GM23338 (cell line): ENCODE measurements at regions not wholly inside any gene's neighbourhood (a gene's known extent, or its start where the extent isn't known, plus 50 kb on each side); places are given as distances from the start of the nearest gene placed in this dataset.

Experiments
- ATAC-seq: fragments of 200-7000 bp; cut with Tn5 transposase; 3 replicates; pipeline ENCODE4 v1.9.1; 2020
- DNase-seq: peaks from one replicate; pipeline ENCODE4 v3.0.0-alpha.2; 2015; ENCODE audit warnings: low spot score
- H2AFZ ChIP-seq: fragments of 200-600 bp; sonication (generic); 2 replicates; pipeline ENCODE4 v1.8.0; 2016; ENCODE audit warnings: antibody characterized with exemption, mild to moderate bottlenecking, moderate library complexity
- H3F3A ChIP-seq: fragments of 200-600 bp; sonication (generic); replicated peaks from 2 replicates; pipeline ENCODE4 v1.8.0; 2017; ENCODE audit warnings: antibody characterized with exemption, mixed run types, low read depth
- H3K27ac ChIP-seq: fragments of 200-600 bp; sonication (generic); 2 replicates; pipeline ENCODE4 v1.6.1; 2016; ENCODE audit warnings: low read depth
- H3K27me3 ChIP-seq: fragments of 200-600 bp; sonication (generic); 2 replicates; pipeline ENCODE4 v1.8.0; 2016; ENCODE audit warnings: mild to moderate bottlenecking, mixed run types, moderate library complexity; ENCODE audit not compliant: insufficient read depth
- H3K36me3 ChIP-seq: fragments of 200-600 bp; sonication (generic); 2 replicates; pipeline ENCODE4 v1.8.0; 2016; ENCODE audit warnings: mild to moderate bottlenecking; ENCODE audit not compliant: insufficient read depth
- H3K4me1 ChIP-seq: fragments of 200-600 bp; sonication (generic); 2 replicates; pipeline ENCODE4 v1.8.0; 2016; ENCODE audit warnings: mild to moderate bottlenecking, moderate library complexity; ENCODE audit not compliant: insufficient read depth
- H3K4me2 ChIP-seq: fragments of 200-600 bp; sonication (generic); 2 replicates; pipeline ENCODE4 v1.7.1; 2017; ENCODE audit warnings: mixed run types
- H3K4me3 ChIP-seq: fragments of 200-600 bp; sonication (generic); 2 replicates; pipeline ENCODE4 v1.6.1; 2016; ENCODE audit warnings: mixed run types
- H3K79me2 ChIP-seq: fragments of 200-600 bp; sonication (generic); replicated peaks from 2 replicates; pipeline ENCODE4 v1.8.0; 2017; ENCODE audit warnings: mild to moderate bottlenecking; ENCODE audit not compliant: insufficient read depth
- H3K9me2 ChIP-seq: fragments of 200-600 bp; sonication (generic); 2 replicates; pipeline ENCODE4 v1.8.0; 2017; ENCODE audit not compliant: insufficient read depth
- H4K20me1 ChIP-seq: fragments of 200-600 bp; sonication (generic); replicated peaks from 2 replicates; pipeline ENCODE4 v1.8.0; 2017; ENCODE audit warnings: mild to moderate bottlenecking; ENCODE audit not compliant: insufficient read depth
- H3K27ac Mint-ChIP-seq: 2 replicates; pipeline ENCODE4 v1.8.0; 2020; ENCODE audit warnings: inconsistent platforms, mild to moderate bottlenecking, moderate library complexity, mixed read lengths
- H3K27me3 Mint-ChIP-seq: 3 replicates; pipeline ENCODE4 v1.8.0; 2022; ENCODE audit warnings: low read depth, mild to moderate bottlenecking, moderate library complexity, mixed read lengths, inconsistent platforms; ENCODE audit not compliant: insufficient read depth, poor library complexity
- H3K36me3 Mint-ChIP-seq: 3 replicates; pipeline ENCODE4 v1.8.0; 2021; ENCODE audit warnings: low read depth, mild to moderate bottlenecking, inconsistent platforms, moderate library complexity, mixed read lengths
- H3K4me1 Mint-ChIP-seq: 3 replicates; pipeline ENCODE4 v1.8.0; 2020; ENCODE audit warnings: mild to moderate bottlenecking, inconsistent platforms, mixed read lengths
- H3K4me3 Mint-ChIP-seq: 3 replicates; pipeline ENCODE4 v1.8.0; 2021; ENCODE audit warnings: moderate library complexity, mild to moderate bottlenecking, inconsistent platforms, mixed read lengths
- H3K9me3 Mint-ChIP-seq: 3 replicates; pipeline ENCODE4 v1.8.0; 2020; ENCODE audit warnings: moderate library complexity, mild to moderate bottlenecking, inconsistent platforms, mixed read lengths
- CREB1 ChIP-seq: fragments of 250-450 bp; sonication (Bioruptor Pico); IDR thresholded peaks from 2 replicates; pipeline ENCODE4 v1.5.0; 2020; ENCODE audit warnings: low read depth, mild to moderate bottlenecking, moderate library complexity
- CTCF ChIP-seq, 2 experiments: fragments of 200-600 bp in 1 of 2; sonication (generic) in 1 of 2; conservative IDR thresholded peaks; 2 replicates each; pipeline versions ENCODE4 v1.5.1 to v1.6.1; 2016 to 2017; ENCODE audit warnings: antibody characterized with exemption in 2 of 2, low read depth in 2 of 2, mild to moderate bottlenecking in 2 of 2, moderate library complexity in 1 of 2
- ETS1 ChIP-seq: IDR thresholded peaks from 2 replicates; pipeline ENCODE4 v1.6.1; 2016; ENCODE audit warnings: antibody characterized with exemption
- EZH2 ChIP-seq: fragments of 200-600 bp; sonication (generic); IDR thresholded peaks from one replicate; pipeline ENCODE4 v1.8.0; 2017; ENCODE audit warnings: antibody characterized with exemption, mild to moderate bottlenecking, low read depth; ENCODE audit not compliant: unreplicated experiment
- EZH2phosphoT487 ChIP-seq: fragments of 200-600 bp; sonication (generic); IDR thresholded peaks from one replicate; pipeline ENCODE4 v1.8.1; 2018; ENCODE audit warnings: antibody characterized with exemption; ENCODE audit not compliant: unreplicated experiment
- JUNB ChIP-seq: IDR thresholded peaks from one replicate; pipeline ENCODE4 v1.6.1; 2016; ENCODE audit warnings: antibody characterized with exemption; ENCODE audit not compliant: unreplicated experiment
- NANOG ChIP-seq: IDR thresholded peaks from 2 replicates; pipeline ENCODE4 v1.6.1; 2016; ENCODE audit warnings: antibody characterized with exemption, borderline replicate concordance
- POLR2AphosphoS5 ChIP-seq: IDR thresholded peaks from 2 replicates; pipeline ENCODE4 v1.6.1; 2016; ENCODE audit warnings: antibody characterized with exemption, low read depth
- REST ChIP-seq: IDR thresholded peaks from one replicate; pipeline ENCODE4 v1.6.1; 2018; ENCODE audit warnings: antibody characterized with exemption; ENCODE audit not compliant: unreplicated experiment
- STAT1 ChIP-seq: IDR thresholded peaks from one replicate; pipeline ENCODE4 v1.6.1; 2016; ENCODE audit warnings: antibody characterized with exemption; ENCODE audit not compliant: unreplicated experiment
- ZNF114 ChIP-seq: fragments of 250-450 bp; sonication (Bioruptor Pico); IDR thresholded peaks from 2 replicates; pipeline ENCODE4 v1.5.0; 2020; ENCODE audit warnings: mild to moderate bottlenecking, moderate library complexity
- ZNF331 ChIP-seq: fragments of 250-450 bp; sonication (Bioruptor Pico); IDR thresholded peaks from 2 replicates; pipeline ENCODE4 v1.5.0; 2020; ENCODE audit warnings: low read depth, mild to moderate bottlenecking, moderate library complexity
- TF ChIP-seq, protein P1 (sequence below): fragments of 250-450 bp; sonication (Bioruptor Pico); IDR thresholded peaks from 2 replicates; pipeline ENCODE4 v1.5.0; 2020; ENCODE audit warnings: mild to moderate bottlenecking, moderate library complexity

DNA sequence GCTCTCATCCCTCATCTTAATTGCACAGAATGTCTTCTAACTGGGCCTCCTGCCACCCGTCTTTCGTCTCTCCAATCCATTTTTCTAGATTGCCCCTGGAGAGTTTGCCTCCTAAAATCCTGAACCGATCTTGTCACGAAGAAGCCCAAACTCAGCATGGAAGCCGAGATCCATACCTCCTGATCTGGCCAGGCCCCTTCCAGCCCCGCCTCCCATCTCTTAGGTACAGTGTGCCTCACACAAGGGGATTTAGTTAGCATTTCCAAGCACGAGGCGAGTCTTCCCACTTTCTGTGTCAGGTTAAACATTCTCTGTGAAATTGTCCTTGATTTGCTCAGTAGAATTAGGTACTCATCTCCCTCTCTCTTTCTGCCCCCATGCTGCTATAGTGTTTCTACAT lies 80.0 kb upstream of the TENM3 start:
- no peak overlapping the region for H3K4me3 ChIP-seq
- peaks cover 8% of the 10 kb centered on the region; the same call in 1 of the 2 replicates for H3K9me2 ChIP-seq
- no peak overlapping the region; the same call in 1 of the 2 replicates for H3K27ac Mint-ChIP-seq
- no peaks in the 10 kb centered on the region for H3K36me3 ChIP-seq
- H4K20me1 ChIP-seq: no peaks in the 10 kb centered on the region
- H3K79me2 ChIP-seq: peaks cover 5% of the 10 kb centered on the region; the same call in 1 of the 2 replicates
- no peaks in the 10 kb centered on the region for H3F3A ChIP-seq
- no peak for TF ChIP-seq ETS1
- TF ChIP-seq ZNF114: no peak
- TF ChIP-seq POLR2AphosphoS5: no peak
- no peak for TF ChIP-seq CREB1 (CRISPR knock-in tag)
- no peak for TF ChIP-seq JUNB
- no peak for TF ChIP-seq NANOG
- TF ChIP-seq EZH2: no peak
- TF ChIP-seq REST: no peak
- TF ChIP-seq, protein P1, sequence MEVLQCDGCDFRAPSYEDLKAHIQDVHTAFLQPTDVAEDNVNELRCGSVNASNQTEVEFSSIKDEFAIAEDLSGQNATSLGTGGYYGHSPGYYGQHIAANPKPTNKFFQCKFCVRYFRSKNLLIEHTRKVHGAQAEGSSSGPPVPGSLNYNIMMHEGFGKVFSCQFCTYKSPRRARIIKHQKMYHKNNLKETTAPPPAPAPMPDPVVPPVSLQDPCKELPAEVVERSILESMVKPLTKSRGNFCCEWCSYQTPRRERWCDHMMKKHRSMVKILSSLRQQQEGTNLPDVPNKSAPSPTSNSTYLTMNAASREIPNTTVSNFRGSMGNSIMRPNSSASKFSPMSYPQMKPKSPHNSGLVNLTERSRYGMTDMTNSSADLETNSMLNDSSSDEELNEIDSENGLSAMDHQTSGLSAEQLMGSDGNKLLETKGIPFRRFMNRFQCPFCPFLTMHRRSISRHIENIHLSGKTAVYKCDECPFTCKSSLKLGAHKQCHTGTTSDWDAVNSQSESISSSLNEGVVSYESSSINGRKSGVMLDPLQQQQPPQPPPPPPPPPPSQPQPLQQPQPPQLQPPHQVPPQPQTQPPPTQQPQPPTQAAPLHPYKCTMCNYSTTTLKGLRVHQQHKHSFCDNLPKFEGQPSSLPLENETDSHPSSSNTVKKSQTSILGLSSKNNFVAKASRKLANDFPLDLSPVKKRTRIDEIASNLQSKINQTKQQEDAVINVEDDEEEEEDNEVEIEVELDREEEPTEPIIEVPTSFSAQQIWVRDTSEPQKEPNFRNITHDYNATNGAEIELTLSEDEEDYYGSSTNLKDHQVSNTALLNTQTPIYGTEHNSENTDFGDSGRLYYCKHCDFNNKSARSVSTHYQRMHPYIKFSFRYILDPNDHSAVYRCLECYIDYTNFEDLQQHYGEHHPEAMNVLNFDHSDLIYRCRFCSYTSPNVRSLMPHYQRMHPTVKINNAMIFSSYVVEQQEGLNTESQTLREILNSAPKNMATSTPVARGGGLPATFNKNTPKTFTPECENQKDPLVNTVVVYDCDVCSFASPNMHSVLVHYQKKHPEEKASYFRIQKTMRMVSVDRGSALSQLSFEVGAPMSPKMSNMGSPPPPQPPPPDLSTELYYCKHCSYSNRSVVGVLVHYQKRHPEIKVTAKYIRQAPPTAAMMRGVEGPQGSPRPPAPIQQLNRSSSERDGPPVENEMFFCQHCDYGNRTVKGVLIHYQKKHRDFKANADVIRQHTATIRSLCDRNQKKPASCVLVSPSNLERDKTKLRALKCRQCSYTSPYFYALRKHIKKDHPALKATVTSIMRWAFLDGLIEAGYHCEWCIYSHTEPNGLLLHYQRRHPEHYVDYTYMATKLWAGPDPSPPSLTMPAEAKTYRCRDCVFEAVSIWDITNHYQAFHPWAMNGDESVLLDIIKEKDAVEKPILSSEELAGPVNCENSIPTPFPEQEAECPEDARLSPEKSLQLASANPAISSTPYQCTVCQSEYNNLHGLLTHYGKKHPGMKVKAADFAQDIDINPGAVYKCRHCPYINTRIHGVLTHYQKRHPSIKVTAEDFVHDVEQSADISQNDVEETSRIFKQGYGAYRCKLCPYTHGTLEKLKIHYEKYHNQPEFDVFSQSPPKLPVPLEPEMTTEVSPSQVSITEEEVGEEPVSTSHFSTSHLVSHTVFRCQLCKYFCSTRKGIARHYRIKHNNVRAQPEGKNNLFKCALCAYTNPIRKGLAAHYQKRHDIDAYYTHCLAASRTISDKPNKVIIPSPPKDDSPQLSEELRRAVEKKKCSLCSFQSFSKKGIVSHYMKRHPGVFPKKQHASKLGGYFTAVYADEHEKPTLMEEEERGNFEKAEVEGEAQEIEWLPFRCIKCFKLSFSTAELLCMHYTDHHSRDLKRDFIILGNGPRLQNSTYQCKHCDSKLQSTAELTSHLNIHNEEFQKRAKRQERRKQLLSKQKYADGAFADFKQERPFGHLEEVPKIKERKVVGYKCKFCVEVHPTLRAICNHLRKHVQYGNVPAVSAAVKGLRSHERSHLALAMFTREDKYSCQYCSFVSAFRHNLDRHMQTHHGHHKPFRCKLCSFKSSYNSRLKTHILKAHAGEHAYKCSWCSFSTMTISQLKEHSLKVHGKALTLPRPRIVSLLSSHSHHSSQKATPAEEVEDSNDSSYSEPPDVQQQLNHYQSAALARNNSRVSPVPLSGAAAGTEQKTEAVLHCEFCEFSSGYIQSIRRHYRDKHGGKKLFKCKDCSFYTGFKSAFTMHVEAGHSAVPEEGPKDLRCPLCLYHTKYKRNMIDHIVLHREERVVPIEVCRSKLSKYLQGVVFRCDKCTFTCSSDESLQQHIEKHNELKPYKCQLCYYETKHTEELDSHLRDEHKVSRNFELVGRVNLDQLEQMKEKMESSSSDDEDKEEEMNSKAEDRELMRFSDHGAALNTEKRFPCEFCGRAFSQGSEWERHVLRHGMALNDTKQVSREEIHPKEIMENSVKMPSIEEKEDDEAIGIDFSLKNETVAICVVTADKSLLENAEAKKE (CRISPR knock-in tag): no peak
- TF ChIP-seq ZNF331: no peak
- no peak for TF ChIP-seq CTCF (conservative IDR thresholded peaks at IDR 0.05; ENCODE audit: low read depth in 2 of 2)
- TF ChIP-seq EZH2phosphoT487: no peak
- no peak for TF ChIP-seq STAT1
- H3K27ac ChIP-seq: no peak overlapping the region
- peaks cover 8% of the 10 kb centered on the region for H3K4me1 Mint-ChIP-seq
- H3K4me1 ChIP-seq: no peaks in the 10 kb centered on the region
- peaks cover 10% of the 10 kb centered on the region; the same call in 2 of the 3 replicates for H3K36me3 Mint-ChIP-seq
- no peak overlapping the region; the same call in 2 of the 3 replicates for H3K4me3 Mint-ChIP-seq
- DNase-seq (peak; percentile 26), ATAC-seq (peak; percentile 62)
- H2AFZ ChIP-seq: no peak overlapping the region
- H3K27me3 Mint-ChIP-seq: peaks cover 1% of the 10 kb centered on the region
- no peaks in the 10 kb centered on the region; the same call in 2 of the 3 replicates for H3K9me3 Mint-ChIP-seq
- H3K4me2 ChIP-seq: no peak overlapping the region
- no peaks in the 10 kb centered on the region for H3K27me3 ChIP-seq
